NCI-H2107 treated with DMSO at 0.1 percent for 48 hours (cell line): ENCODE measurements at regions not wholly inside any gene's neighbourhood (a gene's known extent, or its start where the extent isn't known, plus 50 kb on each side); places are given as distances from the start of the nearest gene placed in this dataset.

Experiments
- DNase-seq: peaks from one replicate; lab custom pipeline; 2025; ENCODE audit not compliant: unreplicated experiment; lab: John Stamatoyannopoulos, UW

- no peak for DNase-seq
These were observed 601.9 kb upstream of the REG3G start for GRCh38 chr2:78423631-78424030.

GRCh38 chr2:78427170-78427569 lies 598.3 kb upstream of the REG3G start:
- no peak for DNase-seq

GRCh38 chr2:78431241-78431640 lies 594.3 kb upstream of the REG3G start:
- DNase-seq: no peak

- DNase-seq: no peak
These were observed 586.4 kb upstream of the REG3G start for GRCh38 chr2:78439122-78439521.

- DNase-seq: no peak
These were observed 569.9 kb upstream of the REG3G start for GRCh38 chr2:78455586-78455985.

GRCh38 chr2:78457269-78457668 lies 568.2 kb upstream of the REG3G start:
- no peak for DNase-seq

- no peak for DNase-seq
These were observed 559.8 kb upstream of the REG3G start for GRCh38 chr2:78465707-78466106.

- no peak for DNase-seq
These were observed 548.8 kb upstream of the REG3G start for GRCh38 chr2:78476619-78477229.

GRCh38 chr2:78486565-78486964 lies 538.9 kb upstream of the REG3G start:
- no peak for DNase-seq

- no peak for DNase-seq
These were observed 527.4 kb upstream of the REG3G start for GRCh38 chr2:78498125-78498524.

- no peak for DNase-seq
These were observed 519.2 kb upstream of the REG3G start for GRCh38 chr2:78506301-78506700.

GRCh38 chr2:78521938-78522337 lies 503.6 kb upstream of the REG3G start:
- no peak for DNase-seq

- no peak for DNase-seq
These were observed 492.6 kb upstream of the REG3G start for GRCh38 chr2:78532762-78533379.

GRCh38 chr2:78535395-78535794 lies 490.1 kb upstream of the REG3G start:
- no peak for DNase-seq

GRCh38 chr2:78538322-78538721 lies 487.2 kb upstream of the REG3G start:
- no peak for DNase-seq

- no peak for DNase-seq
These were observed 485.2 kb upstream of the REG3G start for GRCh38 chr2:78540255-78540654.

- no peak for DNase-seq
These were observed 484.4 kb upstream of the REG3G start for GRCh38 chr2:78541088-78541450.

GRCh38 chr2:78541451-78542267 lies 483.8 kb upstream of the REG3G start:
- no peak for DNase-seq

GRCh38 chr2:78546843-78547242 lies 478.7 kb upstream of the REG3G start:
- DNase-seq: no peak

- no peak for DNase-seq
These were observed 475.7 kb upstream of the REG3G start for GRCh38 chr2:78549766-78550165.

GRCh38 chr2:78553866-78554647 lies 471.4 kb upstream of the REG3G start:
- no peak for DNase-seq

- no peak for DNase-seq
These were observed 463.6 kb upstream of the REG3G start for GRCh38 chr2:78561876-78562275.
